ENCODE measurements at regions not wholly inside any gene's neighbourhood (a gene's known extent, or its start where the extent isn't known, plus 50 kb on each side); places are given as distances from the start of the nearest gene placed in this dataset.

DNA sequence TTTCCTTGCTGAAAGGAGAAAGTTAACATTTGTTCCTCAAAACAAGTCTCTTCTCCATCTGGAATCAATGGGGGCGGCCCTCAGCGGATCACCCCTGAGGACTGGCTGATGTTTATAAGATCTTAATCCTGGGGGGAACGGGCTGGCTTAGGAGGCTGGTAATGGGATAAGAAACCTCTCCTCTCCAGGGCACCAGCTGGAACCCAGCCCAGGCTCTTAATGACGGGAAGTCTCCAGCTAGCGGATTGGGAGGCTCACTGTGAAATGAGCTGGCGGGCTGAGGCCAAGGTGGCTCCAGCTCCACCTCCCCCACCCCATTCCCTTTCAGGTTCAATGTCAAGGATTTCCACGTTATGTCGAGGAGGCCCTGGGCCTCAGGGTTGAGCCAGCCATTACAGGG is 1133.0 kb downstream of the VRK1 start:
- TF ChIP-seq, protein P1, sequence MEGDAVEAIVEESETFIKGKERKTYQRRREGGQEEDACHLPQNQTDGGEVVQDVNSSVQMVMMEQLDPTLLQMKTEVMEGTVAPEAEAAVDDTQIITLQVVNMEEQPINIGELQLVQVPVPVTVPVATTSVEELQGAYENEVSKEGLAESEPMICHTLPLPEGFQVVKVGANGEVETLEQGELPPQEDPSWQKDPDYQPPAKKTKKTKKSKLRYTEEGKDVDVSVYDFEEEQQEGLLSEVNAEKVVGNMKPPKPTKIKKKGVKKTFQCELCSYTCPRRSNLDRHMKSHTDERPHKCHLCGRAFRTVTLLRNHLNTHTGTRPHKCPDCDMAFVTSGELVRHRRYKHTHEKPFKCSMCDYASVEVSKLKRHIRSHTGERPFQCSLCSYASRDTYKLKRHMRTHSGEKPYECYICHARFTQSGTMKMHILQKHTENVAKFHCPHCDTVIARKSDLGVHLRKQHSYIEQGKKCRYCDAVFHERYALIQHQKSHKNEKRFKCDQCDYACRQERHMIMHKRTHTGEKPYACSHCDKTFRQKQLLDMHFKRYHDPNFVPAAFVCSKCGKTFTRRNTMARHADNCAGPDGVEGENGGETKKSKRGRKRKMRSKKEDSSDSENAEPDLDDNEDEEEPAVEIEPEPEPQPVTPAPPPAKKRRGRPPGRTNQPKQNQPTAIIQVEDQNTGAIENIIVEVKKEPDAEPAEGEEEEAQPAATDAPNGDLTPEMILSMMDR (IDR thresholded peaks at IDR 0.05): no peak
- TF ChIP-seq POLR2AphosphoS5 (IDR thresholded peaks at IDR 0.05) (no peak), POLR2A (IDR thresholded peaks at IDR 0.05) (no peak)
- intact Hi-C loops (cut with DNase I): no loop called here
- no peak overlapping the region for H3K4me3 ChIP-seq
- H3K9me3 ChIP-seq: no peaks in the 10 kb centered on the region
- no peak overlapping the region for H3K27ac ChIP-seq
- H3K4me1 ChIP-seq (replicated peaks): no peaks in the 10 kb centered on the region
- DNase-seq (ENCODE audit: low spot score): no peak
- WGBS: 58% methylated on average over 8 of the region's 8 CpGs
- H3K36me3 ChIP-seq: no peaks in the 10 kb centered on the region
- H3K27me3 ChIP-seq (replicated peaks; ENCODE audit: insufficient read depth): no peaks in the 10 kb centered on the region

DNA sequence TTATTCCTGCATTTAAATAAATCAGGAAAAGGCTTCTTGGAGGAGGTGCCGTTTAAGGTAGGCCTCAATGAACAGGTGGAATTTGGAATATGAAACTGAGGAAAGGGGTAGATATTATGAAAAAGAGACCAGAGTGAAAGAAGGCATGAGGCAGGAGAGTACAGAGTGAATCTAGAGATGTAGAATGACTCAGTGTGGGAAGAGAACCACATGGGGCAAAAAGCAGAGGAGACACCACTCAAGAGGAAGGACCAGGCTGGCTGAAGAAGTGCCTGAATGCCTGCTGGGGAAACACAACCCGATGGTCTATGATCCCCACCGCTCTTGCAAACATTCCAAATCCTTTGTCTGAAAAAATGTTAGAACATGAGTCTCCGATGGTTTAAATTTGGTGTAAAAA is 1134.1 kb downstream of the VRK1 start:
- H3K4me1 ChIP-seq (replicated peaks): no peaks in the 10 kb centered on the region
- no peak for DNase-seq (ENCODE audit: low spot score)

DNA sequence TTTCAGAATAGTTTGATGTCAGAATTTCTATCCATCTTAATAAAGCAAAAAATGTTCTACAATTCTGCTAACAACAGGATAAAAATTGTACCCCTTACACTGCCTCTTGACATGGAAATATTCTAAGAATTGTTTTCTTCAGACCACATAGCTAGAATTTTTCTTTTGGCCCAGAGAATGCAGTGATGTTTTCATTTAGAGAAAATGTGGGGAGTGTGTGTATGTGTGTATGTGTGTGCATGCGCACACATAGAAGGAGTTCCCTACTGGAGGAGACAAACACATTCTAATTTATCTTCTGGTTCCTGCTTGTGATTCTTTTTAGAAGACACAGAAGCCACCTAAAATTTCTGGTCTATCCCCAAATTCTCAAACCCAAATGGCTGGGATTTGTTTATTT is 1145.7 kb downstream of the VRK1 start:
- Histone ChIP-seq H3K36me3 (no peaks in the 10 kb centered on the region), H3K27ac (no peak overlapping the region), H3K4me1 (replicated peaks) (no peaks in the 10 kb centered on the region), H3K9me3 (no peaks in the 10 kb centered on the region), H3K4me3 (no peak overlapping the region), H3K27me3 (replicated peaks; ENCODE audit: insufficient read depth) (no peaks in the 10 kb centered on the region)
- TF ChIP-seq, protein P1 (IDR thresholded peaks at IDR 0.05): no peak
- no peak for TF ChIP-seq POLR2A (IDR thresholded peaks at IDR 0.05)
- DNase-seq (ENCODE audit: low spot score): no peak
- intact Hi-C loops (cut with DNase I): no loop called here
- WGBS: 41% methylated on average over 1 of the region's 1 CpG

More for the DNA sequence above, 1134.1 kb downstream of the VRK1 start:
- TF ChIP-seq POLR2AphosphoS5 (IDR thresholded peaks at IDR 0.05): no peak
- no peak for TF ChIP-seq POLR2A (IDR thresholded peaks at IDR 0.05)
- TF ChIP-seq, protein P1 (IDR thresholded peaks at IDR 0.05): no peak
- Histone ChIP-seq H3K27me3 (replicated peaks; ENCODE audit: insufficient read depth) (no peaks in the 10 kb centered on the region), H3K9me3 (no peaks in the 10 kb centered on the region), H3K36me3 (no peaks in the 10 kb centered on the region), H3K27ac (no peak overlapping the region), H3K4me3 (no peak overlapping the region)
- intact Hi-C loops (cut with DNase I): no loop called here
- 94% methylated on average over 4 of the region's 4 CpGs for WGBS

DNA sequence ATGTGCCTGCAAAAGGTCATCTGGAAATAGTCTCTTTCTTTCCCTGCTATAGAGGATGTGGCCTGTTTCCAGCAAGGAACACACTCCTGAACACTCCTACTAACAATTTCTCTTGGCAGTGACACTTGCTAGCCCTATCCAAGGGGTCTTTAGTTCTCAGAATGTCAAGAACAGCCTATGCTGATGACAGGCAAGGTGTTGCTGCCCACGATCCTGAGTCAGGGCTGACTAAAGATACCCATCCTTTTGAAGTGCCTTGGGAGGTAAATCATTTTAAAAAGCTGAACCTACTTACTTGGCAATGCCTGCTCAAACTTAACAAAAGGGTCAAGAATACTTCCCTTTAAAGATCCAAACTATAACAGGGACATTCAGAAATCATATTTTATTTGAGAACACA is 1146.4 kb downstream of the VRK1 start:
- TF ChIP-seq POLR2A (IDR thresholded peaks at IDR 0.05) (no peak), POLR2AphosphoS5 (IDR thresholded peaks at IDR 0.05) (no peak)
- TF ChIP-seq, protein P1 (IDR thresholded peaks at IDR 0.05): no peak
- no peak overlapping the region for H3K4me3 ChIP-seq
- no peaks in the 10 kb centered on the region for H3K27me3 ChIP-seq (replicated peaks; ENCODE audit: insufficient read depth)
- no peaks in the 10 kb centered on the region for H3K36me3 ChIP-seq
- no peaks in the 10 kb centered on the region for H3K4me1 ChIP-seq (replicated peaks)
- H3K27ac ChIP-seq: no peak overlapping the region
- H3K9me3 ChIP-seq: no peaks in the 10 kb centered on the region
- intact Hi-C loops (cut with DNase I): no loop called here
- no peak for DNase-seq (ENCODE audit: low spot score)
- WGBS: 71% methylated on average over 1 of the region's 1 CpG

DNA sequence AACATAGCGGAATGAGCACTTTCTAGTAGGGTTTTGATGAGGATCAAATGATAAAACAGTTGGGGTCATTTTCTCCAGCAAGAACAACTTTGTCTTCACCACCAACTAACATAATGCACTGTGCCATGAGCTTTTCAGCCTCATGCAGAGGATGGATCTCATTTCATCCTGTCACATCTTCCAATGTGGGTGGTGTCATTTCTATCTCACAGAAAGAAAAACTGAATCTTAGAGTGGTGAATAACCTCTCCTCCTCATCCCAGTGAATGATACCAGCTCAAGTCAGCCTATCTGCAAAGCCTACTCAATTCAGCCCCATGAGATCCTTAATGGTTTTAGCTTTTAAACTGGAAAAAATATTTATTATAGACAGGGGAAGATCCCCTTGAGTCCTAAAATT is 1147.2 kb downstream of the VRK1 start:
- H3K4me3 ChIP-seq: no peak overlapping the region
- no peaks in the 10 kb centered on the region for H3K9me3 ChIP-seq
- no peak for DNase-seq (ENCODE audit: low spot score)
- H3K27me3 ChIP-seq (replicated peaks; ENCODE audit: insufficient read depth): no peaks in the 10 kb centered on the region
- H3K27ac ChIP-seq: no peak overlapping the region
- 94% methylated on average over 1 of the region's 1 CpG for WGBS
- H3K36me3 ChIP-seq: no peaks in the 10 kb centered on the region
- TF ChIP-seq POLR2A (IDR thresholded peaks at IDR 0.05) (no peak), POLR2AphosphoS5 (IDR thresholded peaks at IDR 0.05) (no peak)
- TF ChIP-seq, protein P1 (IDR thresholded peaks at IDR 0.05): no peak
- intact Hi-C loops (cut with DNase I): no loop called here
- H3K4me1 ChIP-seq (replicated peaks): no peaks in the 10 kb centered on the region

Data from prostate gland (tissue), 2 donors.